HEK293 (cell line): ENCODE measurements at regions not wholly inside any gene's neighbourhood (a gene's known extent, or its start where the extent isn't known, plus 50 kb on each side); places are given as distances from the start of the nearest gene placed in this dataset.
A peak's percentile ranks its signal among the peaks of the same experiment; 100 is the strongest.

ENCODE experiments used
- CTCF ChIA-PET: fragments of 350-600 bp; formaldehyde crosslinking; extraction: SDS; loops from one replicate; lab custom pipeline; 2021; ENCODE audit warnings: antibody characterized with exemption; lab: Yijun Ruan, JAX
- POLR2A ChIA-PET: fragments of 300-600 bp; formaldehyde crosslinking; extraction: SDS; loops from one replicate; lab custom pipeline; 2020; ENCODE audit warnings: antibody characterized with exemption, inconsistent platforms; lab: Yijun Ruan, JAX
- H3K27ac ChIP-seq: fragments of 200-500 bp; sonication (Bioruptor generic); 2 replicates; pipeline ENCODE4 v1.5.1; 2014; ENCODE audit warnings: low read depth, low read length, control low read depth, inconsistent platforms; ENCODE audit errors: extremely low read depth
- H3K36me3 ChIP-seq, 2 experiments: fragments of 200-500 bp in 1 of 2; sonication (Bioruptor generic) in 1 of 2; 1 replicate in 1 of 2; 2 replicates in 1 of 2; pipeline ENCODE4 v1.5.1; 2014 to 2017; ENCODE audit warnings: inconsistent platforms in 2 of 2, low read length in 2 of 2; ENCODE audit not compliant: control insufficient read depth in 2 of 2, insufficient read depth in 1 of 2
- H3K4me1 ChIP-seq: fragments of 200-500 bp; sonication (Bioruptor generic); 2 replicates; pipeline ENCODE4 v1.5.1; 2014; ENCODE audit warnings: mild to moderate bottlenecking, low read length, inconsistent platforms; ENCODE audit not compliant: control insufficient read depth, insufficient read depth
- H3K4me3 ChIP-seq: 2 replicates; pipeline ENCODE4 v1.5.1; 2011; ENCODE audit warnings: low read depth, mild to moderate bottlenecking, control low read depth, low read length, moderate library complexity
- H3K9me3 ChIP-seq: fragments of 200-500 bp; sonication (Bioruptor generic); 2 replicates; pipeline ENCODE4 v1.5.1; 2014; ENCODE audit warnings: low read depth, low read length, inconsistent platforms; ENCODE audit not compliant: control insufficient read depth, insufficient read depth
- BCL11A ChIP-seq: fragments of 450-650 bp; formaldehyde crosslinking; IDR thresholded peaks from 2 replicates; pipeline ENCODE4 v1.5.1; 2016; ENCODE audit warnings: low read depth, missing biosample characterization, missing genetic modification characterization
- CTCF ChIP-seq: fragments of 450-650 bp; formaldehyde crosslinking; IDR thresholded peaks from 2 replicates; pipeline ENCODE4 v1.5.1; 2016; ENCODE audit warnings: missing biosample characterization, missing genetic modification characterization
- PBX3 ChIP-seq: sonication (generic); formaldehyde crosslinking; IDR thresholded peaks from 2 replicates; pipeline ENCODE4 v1.8.1; 2022; ENCODE audit warnings: mild to moderate bottlenecking, moderate library complexity, missing genetic modification reagents
- RBAK ChIP-seq: fragments of 450-650 bp; formaldehyde crosslinking; IDR thresholded peaks from 2 replicates; pipeline ENCODE4 v1.5.1; 2016; ENCODE audit warnings: missing biosample characterization, missing genetic modification characterization
- SP2 ChIP-seq: fragments of 450-650 bp; formaldehyde crosslinking; IDR thresholded peaks from 2 replicates; pipeline ENCODE4 v1.5.1; 2016; ENCODE audit warnings: missing biosample characterization, missing genetic modification characterization
- ZBTB26 ChIP-seq: fragments of 450-650 bp; formaldehyde crosslinking; optimal IDR thresholded peaks from 2 replicates; pipeline ENCODE3; 2016; ENCODE audit warnings: missing biosample characterization, mild to moderate bottlenecking, missing genetic modification characterization
- ZNF140 ChIP-seq: fragments of 450-650 bp; formaldehyde crosslinking; IDR thresholded peaks from 2 replicates; pipeline ENCODE4 v1.5.1; 2016; ENCODE audit warnings: missing biosample characterization, missing genetic modification characterization
- ZNF148 ChIP-seq: fragments of 450-650 bp; formaldehyde crosslinking; IDR thresholded peaks from 2 replicates; pipeline ENCODE4 v1.5.0; 2017; ENCODE audit warnings: missing biosample characterization, missing genetic modification characterization, borderline replicate concordance
- ZNF157 ChIP-seq: fragments of 450-650 bp; formaldehyde crosslinking; IDR thresholded peaks from 2 replicates; pipeline ENCODE4 v1.5.1; 2016; ENCODE audit warnings: missing biosample characterization, missing genetic modification characterization
- ZNF248 ChIP-seq: fragments of 450-650 bp; formaldehyde crosslinking; IDR thresholded peaks from 2 replicates; pipeline ENCODE4 v1.5.1; 2017; ENCODE audit warnings: missing biosample characterization, missing genetic modification characterization
- ZNF362 ChIP-seq: fragments of 450-650 bp; formaldehyde crosslinking; IDR thresholded peaks from 2 replicates; pipeline ENCODE4 v1.5.1; 2016; ENCODE audit warnings: missing biosample characterization, missing genetic modification characterization
- ZNF366 ChIP-seq: fragments of 450-650 bp; formaldehyde crosslinking; conservative IDR thresholded peaks from 2 replicates; pipeline ENCODE4 v1.5.1; 2016; ENCODE audit warnings: missing biosample characterization, missing genetic modification characterization
- ZNF404 ChIP-seq: fragments of 450-650 bp; formaldehyde crosslinking; IDR thresholded peaks from 2 replicates; pipeline ENCODE4 v1.5.1; 2017; ENCODE audit warnings: missing biosample characterization, missing genetic modification characterization
- ZNF48 ChIP-seq: fragments of 450-650 bp; formaldehyde crosslinking; IDR thresholded peaks from 2 replicates; pipeline ENCODE4 v1.5.1; 2016; ENCODE audit warnings: missing biosample characterization, missing genetic modification characterization
- ZNF501 ChIP-seq: fragments of 450-650 bp; formaldehyde crosslinking; IDR thresholded peaks from 2 replicates; pipeline ENCODE4 v1.5.1; 2016; ENCODE audit warnings: missing biosample characterization, missing genetic modification characterization
- ZNF514 ChIP-seq: fragments of 450-650 bp; formaldehyde crosslinking; IDR thresholded peaks from 2 replicates; pipeline ENCODE4 v1.5.1; 2016; ENCODE audit warnings: missing biosample characterization, missing genetic modification characterization
- ZNF548 ChIP-seq: fragments of 450-650 bp; formaldehyde crosslinking; IDR thresholded peaks from 2 replicates; pipeline ENCODE4 v1.5.1; 2016; ENCODE audit warnings: missing biosample characterization, missing genetic modification characterization
- ZNF549 ChIP-seq: fragments of 450-650 bp; IDR thresholded peaks from 2 replicates; pipeline ENCODE4 v1.5.1; 2018; ENCODE audit warnings: missing biosample characterization, missing genetic modification characterization, mild to moderate bottlenecking, inconsistent platforms, moderate library complexity
- ZNF555 ChIP-seq: fragments of 450-650 bp; formaldehyde crosslinking; conservative IDR thresholded peaks from 2 replicates; pipeline ENCODE4 v1.5.1; 2017; ENCODE audit warnings: missing biosample characterization, mild to moderate bottlenecking, missing genetic modification characterization, inconsistent platforms
- ZNF610 ChIP-seq: fragments of 450-650 bp; formaldehyde crosslinking; IDR thresholded peaks from 2 replicates; pipeline ENCODE4 v1.5.1; 2016; ENCODE audit warnings: missing biosample characterization, missing genetic modification characterization, borderline replicate concordance
- ZNF654 ChIP-seq: fragments of 450-650 bp; formaldehyde crosslinking; IDR thresholded peaks from 2 replicates; pipeline ENCODE4 v1.5.1; 2016; ENCODE audit warnings: low read depth, missing biosample characterization, missing genetic modification characterization
- ZNF664 ChIP-seq: fragments of 450-650 bp; formaldehyde crosslinking; IDR thresholded peaks from 2 replicates; pipeline ENCODE4 v1.5.1; 2016; ENCODE audit warnings: missing biosample characterization, missing genetic modification characterization
- ZNF707 ChIP-seq: fragments of 450-650 bp; formaldehyde crosslinking; IDR thresholded peaks from 2 replicates; pipeline ENCODE4 v1.5.1; 2016; ENCODE audit warnings: missing biosample characterization, missing genetic modification characterization
- ZNF830 ChIP-seq: fragments of 450-650 bp; IDR thresholded peaks from 2 replicates; pipeline ENCODE4 v1.5.0; 2018; ENCODE audit warnings: missing biosample characterization, missing genetic modification characterization, low read depth, mild to moderate bottlenecking, moderate library complexity

- no peak for TF ChIP-seq ZNF148
Measured at GRCh38 chr1:241411776-241412338, 54.9 kb upstream of the RGS7 start (continued).

- POLR2A ChIA-PET = no interaction called here
- no peak overlapping the region for H3K4me3 ChIP-seq
- no peaks in the 10 kb centered on the region for H3K36me3 ChIP-seq
- CTCF ChIA-PET = interaction anchor here (0.6 to 0.7 kb wide), 2 partner anchors 1024 to 1470 kb away, joined by 3 read pairs; no protein-coding TSS in a partner anchor
- no peaks in the 10 kb centered on the region for H3K4me1 ChIP-seq
- H3K9me3 ChIP-seq = no peaks in the 10 kb centered on the region
- no peak overlapping the region for H3K27ac ChIP-seq
- TF ChIP-seq PBX3 (no peak), BCL11A (no peak), ZNF404 (tag by site-specific recombination) (no peak), ZNF555 (tag by site-specific recombination) (no peak), ZNF707 (tag by site-specific recombination) (no peak), RBAK (no peak), ZNF664 (tag by site-specific recombination) (no peak), ZNF366 (tag by site-specific recombination) (no peak), CTCF (tag by site-specific recombination) (no peak), ZNF48 (tag by site-specific recombination) (no peak), SP2 (tag by site-specific recombination) (no peak), ZNF548 (tag by site-specific recombination) (no peak), ZNF248 (no peak), ZNF501 (tag by site-specific recombination) (no peak), ZNF610 (tag by site-specific recombination) (no peak), ZNF362 (tag by site-specific recombination) (no peak)
- TF ChIP-seq, all 188 proteins: peak for 0
Measured at GRCh38 chr1:241411056-241411775, 54.2 kb upstream of the RGS7 start.

- Histone ChIP-seq H3K4me3 (no peak overlapping the region), H3K4me1 (no peaks in the 10 kb centered on the region), H3K9me3 (no peaks in the 10 kb centered on the region), H3K36me3 (no peaks in the 10 kb centered on the region), H3K27ac (no peak overlapping the region)
- CTCF ChIA-PET = interaction anchor here (0.7 to 1.0 kb wide), 3 partner anchors 252 to 520 kb away, joined by 3 read pairs; no protein-coding TSS in a partner anchor
- POLR2A ChIA-PET = no interaction called here
- peak; percentile 68 for TF ChIP-seq ZNF654
- peak; percentile 80 for TF ChIP-seq CTCF (tag by site-specific recombination)
- no peak for TF ChIP-seq ZNF549
- no peak for TF ChIP-seq ZNF514 (tag by site-specific recombination)
- no peak for TF ChIP-seq ZBTB26 (tag by site-specific recombination)
- no peak for TF ChIP-seq ZNF830
- no peak for TF ChIP-seq ZNF140
- TF ChIP-seq ZNF157 (tag by site-specific recombination) = no peak
Measured at GRCh38 chr1:241408170-241408569, 51.2 kb upstream of the RGS7 start.
